HEK293 (cell line): ENCODE measurements at regions not wholly inside any gene's neighbourhood (a gene's known extent, or its start where the extent isn't known, plus 50 kb on each side); places are given as distances from the start of the nearest gene placed in this dataset.

Experiments used
- CTCF ChIA-PET: fragments of 350-600 bp; formaldehyde crosslinking; extraction: SDS; loops from one replicate; lab custom pipeline; 2021; ENCODE audit warnings: antibody characterized with exemption; lab: Yijun Ruan, JAX
- POLR2A ChIA-PET: fragments of 300-600 bp; formaldehyde crosslinking; extraction: SDS; loops from one replicate; lab custom pipeline; 2020; ENCODE audit warnings: antibody characterized with exemption, inconsistent platforms; lab: Yijun Ruan, JAX
- H3K27ac ChIP-seq: fragments of 200-500 bp; sonication (Bioruptor generic); 2 replicates; pipeline ENCODE4 v1.5.1; 2014; ENCODE audit warnings: low read depth, low read length, control low read depth, inconsistent platforms; ENCODE audit errors: extremely low read depth
- H3K36me3 ChIP-seq, 2 experiments: fragments of 200-500 bp in 1 of 2; sonication (Bioruptor generic) in 1 of 2; 1 replicate in 1 of 2; 2 replicates in 1 of 2; pipeline ENCODE4 v1.5.1; 2014 to 2017; ENCODE audit warnings: inconsistent platforms in 2 of 2, low read length in 2 of 2; ENCODE audit not compliant: control insufficient read depth in 2 of 2, insufficient read depth in 1 of 2
- H3K4me1 ChIP-seq: fragments of 200-500 bp; sonication (Bioruptor generic); 2 replicates; pipeline ENCODE4 v1.5.1; 2014; ENCODE audit warnings: mild to moderate bottlenecking, low read length, inconsistent platforms; ENCODE audit not compliant: control insufficient read depth, insufficient read depth
- H3K4me3 ChIP-seq: 2 replicates; pipeline ENCODE4 v1.5.1; 2011; ENCODE audit warnings: low read depth, mild to moderate bottlenecking, control low read depth, low read length, moderate library complexity
- H3K9me3 ChIP-seq: fragments of 200-500 bp; sonication (Bioruptor generic); 2 replicates; pipeline ENCODE4 v1.5.1; 2014; ENCODE audit warnings: low read depth, low read length, inconsistent platforms; ENCODE audit not compliant: control insufficient read depth, insufficient read depth
- GLI2 ChIP-seq: fragments of 450-650 bp; formaldehyde crosslinking; IDR thresholded peaks from 2 replicates; pipeline ENCODE4; 2017; ENCODE audit warnings: missing biosample characterization, missing genetic modification characterization, low read depth, borderline replicate concordance
- IKZF3 ChIP-seq: fragments of 450-650 bp; IDR thresholded peaks from 2 replicates; pipeline ENCODE4 v1.5.0; 2018; ENCODE audit warnings: missing biosample characterization, mild to moderate bottlenecking, missing genetic modification characterization, moderate library complexity
- PRDM10 ChIP-seq: fragments of 450-650 bp; formaldehyde crosslinking; IDR thresholded peaks from 2 replicates; pipeline ENCODE4 v1.5.1; 2016; ENCODE audit warnings: missing biosample characterization, missing genetic modification characterization
- SCRT2 ChIP-seq: fragments of 450-650 bp; formaldehyde crosslinking; IDR thresholded peaks from 2 replicates; pipeline ENCODE4 v1.5.1; 2016; ENCODE audit warnings: missing biosample characterization, missing genetic modification characterization
- ZFP3 ChIP-seq: fragments of 450-650 bp; formaldehyde crosslinking; IDR thresholded peaks from 2 replicates; pipeline ENCODE4 v1.5.1; 2016; ENCODE audit warnings: low read depth, missing biosample characterization, missing genetic modification characterization
- ZNF184 ChIP-seq: fragments of 450-650 bp; IDR thresholded peaks from 2 replicates; pipeline ENCODE4 v1.5.1; 2018; ENCODE audit warnings: missing biosample characterization, mild to moderate bottlenecking, missing genetic modification characterization
- ZSCAN18 ChIP-seq: fragments of 450-650 bp; formaldehyde crosslinking; IDR thresholded peaks from 2 replicates; pipeline ENCODE4 v1.5.1; 2016; ENCODE audit warnings: missing biosample characterization, missing genetic modification characterization
- ZSCAN4 ChIP-seq: fragments of 450-650 bp; formaldehyde crosslinking; IDR thresholded peaks from 2 replicates; pipeline ENCODE4 v1.5.1; 2017; ENCODE audit warnings: missing biosample characterization, missing genetic modification characterization

GRCh38 chr2:37585295-37585908, 86.0 kb downstream of the CDC42EP3 start:
- ChIA-PET CTCF (interaction anchor here (0.7 kb wide), 1 partner anchor 293 kb away, joined by 3 read pairs; no protein-coding TSS in a partner anchor), POLR2A (no interaction called here)
- no peak overlapping the region for H3K4me3 ChIP-seq
- H3K9me3 ChIP-seq, result no peaks in the 10 kb centered on the region
- no peak overlapping the region for H3K27ac ChIP-seq
- TF ChIP-seq ZSCAN4 (tag by site-specific recombination) (no peak; the same call in 1 of the 2 replicates), SCRT2 (tag by site-specific recombination) (peak; percentile 53), GLI2 (no peak), ZNF184 (tag by site-specific recombination) (no peak)
- no peaks in the 10 kb centered on the region for H3K36me3 ChIP-seq
- H3K4me1 ChIP-seq, result peaks cover 3% of the 10 kb centered on the region; the same call in 1 of the 2 replicates

GRCh38 chr2:37585982-37586621, 85.3 kb downstream of the CDC42EP3 start:
- Histone ChIP-seq H3K4me3 (no peak overlapping the region), H3K4me1 (peaks cover 3% of the 10 kb centered on the region; the same call in 1 of the 2 replicates), H3K27ac (no peak overlapping the region), H3K36me3 (no peaks in the 10 kb centered on the region), H3K9me3 (no peaks in the 10 kb centered on the region)
- ChIA-PET CTCF (interaction anchor here (0.7 kb wide), 1 partner anchor 243 kb away, joined by 3 read pairs; no protein-coding TSS in a partner anchor), POLR2A (no interaction called here)
- no peak for TF ChIP-seq ZFP3 (tag by site-specific recombination)

- no peaks in the 10 kb centered on the region for H3K9me3 ChIP-seq
- peak; percentile 22; the same call in 1 of the 2 replicates for TF ChIP-seq PRDM10 (tag by site-specific recombination)
- TF ChIP-seq IKZF3 (tag by site-specific recombination), result 0 out of 2 replicates have a peak, but pooled peaks have one; percentile 37
- peak; percentile 50 for TF ChIP-seq SCRT2 (tag by site-specific recombination)
- no peak for TF ChIP-seq ZSCAN18 (tag by site-specific recombination)
- peaks cover 3% of the 10 kb centered on the region; the same call in 1 of the 2 replicates for H3K4me1 ChIP-seq
- CTCF ChIA-PET, result interaction anchor here (0.7 kb wide), 1 partner anchor 244 kb away, joined by 3 read pairs; no protein-coding TSS in a partner anchor
- no peak overlapping the region for H3K27ac ChIP-seq
- no peak overlapping the region for H3K4me3 ChIP-seq
- POLR2A ChIA-PET, result no interaction called here
- no peaks in the 10 kb centered on the region for H3K36me3 ChIP-seq
These were observed 84.7 kb downstream of the CDC42EP3 start for GRCh38 chr2:37586663-37587317.
